OCI-LY3 (cell line): ENCODE measurements at regions not wholly inside any gene's neighbourhood (a gene's known extent, or its start where the extent isn't known, plus 50 kb on each side); places are given as distances from the start of the nearest gene placed in this dataset.

Source experiments
- H2AFZ ChIP-seq: fragments of 200-600, 300-600 bp; shearing (Covaris generic); 2 replicates; pipeline ENCODE4 v1.6.0; 2014; ENCODE audit warnings: antibody characterized with exemption, low read depth, low read length
- H3K27ac ChIP-seq: fragments of 200-600, 300-600 bp; sonication (generic); 2 replicates; pipeline ENCODE4 v1.5.1; 2014; ENCODE audit warnings: mild to moderate bottlenecking, low read length, moderate library complexity, mixed read lengths
- H3K27me3 ChIP-seq: fragments of 200-600, 300-600 bp; sonication (generic); 2 replicates; pipeline ENCODE4 v1.6.1; 2014; ENCODE audit warnings: low read depth, low read length, mixed read lengths
- H3K36me3 ChIP-seq: fragments of 200-600, 300-600 bp; sonication (generic); replicated peaks from 2 replicates; pipeline ENCODE3; 2014; ENCODE audit warnings: low read depth, low read length, mixed read lengths
- H3K4me1 ChIP-seq: fragments of 300-600, 200-600 bp; sonication (generic); 2 replicates; pipeline ENCODE4 v1.6.1; 2014; ENCODE audit warnings: low read length, mixed read lengths
- H3K4me2 ChIP-seq: fragments of 200-600, 300-600 bp; sonication (generic); 2 replicates; pipeline ENCODE4 v1.6.1; 2014; ENCODE audit warnings: low read length, mixed read lengths
- H3K4me3 ChIP-seq: fragments of 300-600, 200-600 bp; sonication (generic); 2 replicates; pipeline ENCODE4 v1.5.1; 2014; ENCODE audit warnings: antibody characterized with exemption, mild to moderate bottlenecking, low read length, moderate library complexity
- H3K79me2 ChIP-seq: fragments of 300-600, 200-600 bp; shearing (Covaris generic); 2 replicates; pipeline ENCODE4 v1.6.1; 2014; ENCODE audit warnings: mild to moderate bottlenecking, low read length, mixed read lengths
- H3K9ac ChIP-seq: fragments of 300-600, 200-600 bp; shearing (Covaris generic); 2 replicates; pipeline ENCODE4 v1.6.0; 2014; ENCODE audit warnings: mild to moderate bottlenecking, low read length, moderate library complexity
- H3K9me3 ChIP-seq: fragments of 200-600, 300-600 bp; shearing (Covaris generic); 2 replicates; pipeline ENCODE4 v1.6.1; 2014; ENCODE audit warnings: low read length, mixed read lengths; ENCODE audit not compliant: insufficient read depth
- H4K20me1 ChIP-seq: fragments of 200-600, 300-600 bp; sonication (generic); 2 replicates; pipeline ENCODE4 v1.6.1; 2016; ENCODE audit warnings: low read length, mixed read lengths; ENCODE audit not compliant: insufficient read depth
- CTCF ChIP-seq: fragments of 200-600, 300-600 bp; sonication (generic); IDR thresholded peaks from 2 replicates; pipeline ENCODE4 v1.5.1; 2014; ENCODE audit warnings: antibody characterized with exemption, low read length, low read depth
- EZH2phosphoT487 ChIP-seq: fragments of 200-600 bp; shearing (Covaris generic); IDR thresholded peaks from 2 replicates; pipeline ENCODE4 v1.6.1; 2018; ENCODE audit warnings: antibody characterized with exemption, mixed run types, low read depth

- no peaks in the 10 kb centered on the region for H3K27me3 ChIP-seq
- no peaks in the 10 kb centered on the region for H4K20me1 ChIP-seq
- no peaks in the 10 kb centered on the region for H3K79me2 ChIP-seq
- H3K27ac ChIP-seq: no peak overlapping the region
- H3K9me3 ChIP-seq: peaks cover 6% of the 10 kb centered on the region; the same call in 1 of the 2 replicates
- no peak overlapping the region for H3K4me3 ChIP-seq
- H2AFZ ChIP-seq: no peak overlapping the region
- H3K9ac ChIP-seq: no peak overlapping the region
- no peak for TF ChIP-seq CTCF
- TF ChIP-seq EZH2phosphoT487: no peak
- no peaks in the 10 kb centered on the region for H3K4me1 ChIP-seq
- H3K4me2 ChIP-seq: no peak overlapping the region
- peaks cover 4% of the 10 kb centered on the region for H3K36me3 ChIP-seq
Observed at GRCh38 chr13:80825276-80825675, 484.4 kb upstream of the SPRY2 start.

- no peaks in the 10 kb centered on the region for H3K27me3 ChIP-seq
Observed at GRCh38 chr13:80824229-80824628, 483.3 kb upstream of the SPRY2 start.

GRCh38 chr13:80823472-80823871, 482.5 kb upstream of the SPRY2 start:
- no peak overlapping the region for H2AFZ ChIP-seq
- no peak overlapping the region for H3K9ac ChIP-seq
- H3K4me1 ChIP-seq: no peaks in the 10 kb centered on the region
- H3K4me2 ChIP-seq: no peak overlapping the region
- peaks cover 1% of the 10 kb centered on the region for H3K36me3 ChIP-seq
- no peaks in the 10 kb centered on the region for H4K20me1 ChIP-seq
- TF ChIP-seq CTCF (no peak), EZH2phosphoT487 (no peak)
- no peak overlapping the region for H3K4me3 ChIP-seq
- no peaks in the 10 kb centered on the region for H3K27me3 ChIP-seq
- H3K9me3 ChIP-seq: peaks cover 3% of the 10 kb centered on the region; the same call in 1 of the 2 replicates
- H3K27ac ChIP-seq: no peak overlapping the region
- H3K79me2 ChIP-seq: no peaks in the 10 kb centered on the region

More at GRCh38 chr13:80824229-80824628, 483.3 kb upstream of the SPRY2 start:
- no peaks in the 10 kb centered on the region for H4K20me1 ChIP-seq
- H3K4me1 ChIP-seq: no peaks in the 10 kb centered on the region
- H3K79me2 ChIP-seq: no peaks in the 10 kb centered on the region
- no peak for TF ChIP-seq CTCF
- no peak for TF ChIP-seq EZH2phosphoT487
- no peak overlapping the region for H2AFZ ChIP-seq
- no peak overlapping the region for H3K9ac ChIP-seq
- H3K4me3 ChIP-seq: no peak overlapping the region
- H3K9me3 ChIP-seq: peaks cover 6% of the 10 kb centered on the region; the same call in 1 of the 2 replicates
- no peak overlapping the region for H3K4me2 ChIP-seq
- peaks cover 4% of the 10 kb centered on the region for H3K36me3 ChIP-seq
- H3K27ac ChIP-seq: no peak overlapping the region

GRCh38 chr13:80821466-80821865, 480.5 kb upstream of the SPRY2 start:
- Histone ChIP-seq H3K9ac (no peak overlapping the region), H3K4me2 (no peak overlapping the region), H3K4me1 (no peaks in the 10 kb centered on the region), H3K4me3 (no peak overlapping the region), H4K20me1 (no peaks in the 10 kb centered on the region), H3K27me3 (no peaks in the 10 kb centered on the region), H2AFZ (no peak overlapping the region), H3K36me3 (no peaks in the 10 kb centered on the region), H3K9me3 (no peaks in the 10 kb centered on the region), H3K27ac (no peak overlapping the region), H3K79me2 (no peaks in the 10 kb centered on the region)
- no peak for TF ChIP-seq CTCF
